B cell (primary cell): ENCODE measurements at regions not wholly inside any gene's neighbourhood (a gene's known extent, or its start where the extent isn't known, plus 50 kb on each side); places are given as distances from the start of the nearest gene placed in this dataset.

Experiments
- ATAC-seq: fragments of 200-7000 bp; cut with Tn5 transposase; one replicate; pipeline ENCODE4 v1.10.0; 2021; ENCODE audit warnings: low read depth, mild to moderate bottlenecking, moderate number of reproducible peaks, moderate library complexity
- CTCF ChIA-PET: fragments of 350-600 bp; sonication (Branson Sonifier 250); formaldehyde crosslinking; loops from one replicate; lab custom pipeline; 2021; ENCODE audit warnings: antibody characterized with exemption, inconsistent platforms; lab: Charles Lee
- POLR2A ChIA-PET: fragments of 350-600 bp; sonication (Branson Sonifier 250); formaldehyde crosslinking; loops from one replicate; lab custom pipeline; 2021; ENCODE audit warnings: antibody characterized with exemption; lab: Charles Lee
- DNase-seq: peaks from one replicate; pipeline ENCODE4 v3.0.0; 2013
- H2AFZ ChIP-seq: 2 replicates; pipeline ENCODE4 v1.6.1; 2012; ENCODE audit warnings: mild to moderate bottlenecking, low read depth, low read length; ENCODE audit not compliant: insufficient read depth, poor library complexity, severe bottlenecking
- H3K27ac ChIP-seq, 2 donors: 1 replicate in 1 of 2; 2 replicates in 1 of 2; pipeline ENCODE4 v1.5.1; 2012 to 2013; ENCODE audit warnings: low read length in 2 of 2, mild to moderate bottlenecking in 2 of 2, moderate library complexity in 1 of 2
- H3K27me3 ChIP-seq, 4 experiments: fragments of 200-600 bp in 1 of 4; sonication (generic) in 1 of 4; replicated peaks in 1 of 4; 1 replicate in 2 of 4; 2 replicates in 2 of 4; pipeline versions ENCODE4 v1.6.1 to v1.7.0; 2013 to 2016; ENCODE audit warnings: low read length in 3 of 4, mild to moderate bottlenecking in 2 of 4, mixed read lengths in 1 of 4, moderate library complexity in 1 of 4; ENCODE audit not compliant: insufficient read depth in 4 of 4, control insufficient read depth in 3 of 4; ENCODE audit errors: control extremely low read depth in 1 of 4
- H3K36me3 ChIP-seq, 2 experiments: replicated peaks in 1 of 2; 1 replicate in 1 of 2; 2 replicates in 1 of 2; pipeline versions ENCODE4 v1.6.1 to v1.7.1; 2013; ENCODE audit warnings: low read length in 1 of 2; ENCODE audit not compliant: insufficient read depth in 2 of 2, control insufficient read depth in 1 of 2; ENCODE audit errors: control extremely low read depth in 1 of 2, extremely low read depth in 1 of 2
- H3K4me1 ChIP-seq, 2 donors: fragments of 200-600 bp in 1 of 2; sonication (generic) in 1 of 2; 1 replicate in 1 of 2; 2 replicates in 1 of 2; pipeline versions ENCODE4 v1.5.1 to v1.6.1; 2013 to 2017; ENCODE audit warnings: low read length in 2 of 2; ENCODE audit not compliant: control insufficient read depth in 2 of 2, insufficient read depth in 2 of 2
- H3K4me2 ChIP-seq: replicated peaks from 2 replicates; pipeline ENCODE3; 2012; ENCODE audit warnings: mild to moderate bottlenecking, low read depth, low read length; ENCODE audit not compliant: poor library complexity, severe bottlenecking
- H3K4me3 ChIP-seq, 5 experiments: fragments of 200-600 bp in 1 of 5; sonication (generic) in 1 of 5; 1 replicate in 3 of 5; 2 replicates in 2 of 5; pipeline versions ENCODE4 v1.5.1 to v1.7.0; 2011 to 2016; ENCODE audit warnings: low read length in 4 of 5, mild to moderate bottlenecking in 4 of 5, low read depth in 2 of 5, control low read depth in 1 of 5, moderate library complexity in 1 of 5; ENCODE audit not compliant: insufficient read depth in 1 of 5; ENCODE audit errors: control extremely low read depth in 1 of 5, extremely low read depth in 1 of 5
- H3K79me2 ChIP-seq: fragments of 200-600 bp; sonication (generic); one replicate; pipeline ENCODE4 v1.6.0; 2016; ENCODE audit warnings: low read length; ENCODE audit not compliant: control insufficient read depth, insufficient read depth
- H3K9ac ChIP-seq: fragments of 200-600 bp; sonication (generic); 2 replicates; pipeline ENCODE4 v1.6.1; 2017; ENCODE audit warnings: mild to moderate bottlenecking, low read length, moderate library complexity
- H3K9me3 ChIP-seq, 3 donors: one replicate each; pipeline versions ENCODE4 v1.6.1 to v1.7.1; 2013; ENCODE audit warnings: low read length in 2 of 3; ENCODE audit not compliant: control insufficient read depth in 2 of 3, insufficient read depth in 1 of 3; ENCODE audit errors: control extremely low read depth in 1 of 3
- H4K20me1 ChIP-seq: 2 replicates; pipeline ENCODE4 v1.6.0; 2012; ENCODE audit warnings: mild to moderate bottlenecking, low read length; ENCODE audit not compliant: insufficient read depth, control insufficient read depth, poor library complexity, severe bottlenecking
- H3K27ac Mint-ChIP-seq: one replicate; pipeline ENCODE4 v1.8.0; 2021; ENCODE audit warnings: mixed read lengths
- H3K27me3 Mint-ChIP-seq: one replicate; pipeline ENCODE4 v1.8.0; 2021; ENCODE audit warnings: mixed read lengths
- H3K4me1 Mint-ChIP-seq: one replicate; pipeline ENCODE4 v1.8.0; 2021; ENCODE audit warnings: mixed read lengths
- H3K4me3 Mint-ChIP-seq: one replicate; pipeline ENCODE4 v1.8.0; 2021; ENCODE audit warnings: mixed read lengths
- H3K9me3 Mint-ChIP-seq: one replicate; pipeline ENCODE4 v1.8.0; 2022; ENCODE audit warnings: mixed read lengths; ENCODE audit not compliant: insufficient read depth
- CTCF ChIP-seq: fragments of 200-600 bp; IDR thresholded peaks from one replicate; pipeline ENCODE4 v1.8.0; 2022; ENCODE audit warnings: antibody characterized with exemption, mild to moderate bottlenecking
- EZH2 ChIP-seq: IDR thresholded peaks from 2 replicates; pipeline ENCODE4 v1.6.1; 2012; ENCODE audit warnings: borderline replicate concordance, low read depth, mild to moderate bottlenecking, moderate library complexity, low read length; ENCODE audit not compliant: insufficient read depth, poor library complexity, severe bottlenecking
- WGBS: methylation state at CpG from one replicate; pipeline ENCODE4 v1.1.5; 2013; ENCODE audit warnings: missing lambda C conversion rate; ENCODE audit not compliant: insufficient coverage; 5-methylcytosine and 5-hydroxymethylcytosine counted together
- intact Hi-C: fragments of 100-400 bp; cut with micrococcal nuclease; formaldehyde crosslinking; loops from one replicate; pipeline ENCODE4 v1.10.0; 2022

- H3K79me2 ChIP-seq = no peaks in the 10 kb centered on the region
- no peak for TF ChIP-seq CTCF
- TF ChIP-seq EZH2 = no peak
- Mint-ChIP-seq H3K27ac (no peak overlapping the region), H3K27me3 (no peaks in the 10 kb centered on the region), H3K4me3 (no peak overlapping the region), H3K9me3 (no peaks in the 10 kb centered on the region), H3K4me1 (no peaks in the 10 kb centered on the region)
- ChIA-PET CTCF (interaction anchor here (0.7 kb wide), 1 partner anchor 420 kb away, joined by 3 read pairs; no protein-coding TSS in a partner anchor), POLR2A (no interaction called here)
- no peaks in the 10 kb centered on the region for H4K20me1 ChIP-seq
- H3K4me1 ChIP-seq = no peaks in the 10 kb centered on the region
- ATAC-seq (no peak), DNase-seq (no peak)
- no CpG with 5 or more reads among the region's 1 CpG for WGBS
- intact Hi-C loops = no loop called here
- H3K4me2 ChIP-seq = no peak overlapping the region
- H3K9ac ChIP-seq = no peak overlapping the region
- H3K27me3 ChIP-seq = no peaks in the 10 kb centered on the region
- no peak overlapping the region for H2AFZ ChIP-seq
- no peaks in the 10 kb centered on the region for H3K9me3 ChIP-seq
- H3K4me3 ChIP-seq = no peak overlapping the region
- no peaks in the 10 kb centered on the region for H3K36me3 ChIP-seq
- no peak overlapping the region for H3K27ac ChIP-seq
Observed at GRCh38 chr13:104408733-104409132, 1342.5 kb upstream of the SLC10A2 start.

- no peak overlapping the region for H3K27ac Mint-ChIP-seq
- no peaks in the 10 kb centered on the region for H3K4me1 ChIP-seq
- 96% methylated on average over 2 of the region's 2 CpGs for WGBS
- POLR2A ChIA-PET = no interaction called here
- H3K4me3 Mint-ChIP-seq = no peak overlapping the region
- H3K4me3 ChIP-seq = no peak overlapping the region
- H3K79me2 ChIP-seq = no peaks in the 10 kb centered on the region
- no peak overlapping the region for H3K9ac ChIP-seq
- no peak for ATAC-seq
- H3K9me3 ChIP-seq = no peaks in the 10 kb centered on the region
- H3K4me2 ChIP-seq = no peak overlapping the region
- H4K20me1 ChIP-seq = no peaks in the 10 kb centered on the region
- no peak overlapping the region for H2AFZ ChIP-seq
- no peaks in the 10 kb centered on the region for H3K27me3 Mint-ChIP-seq
- H3K36me3 ChIP-seq = no peaks in the 10 kb centered on the region
- CTCF ChIA-PET = no interaction called here
- no peaks in the 10 kb centered on the region for H3K27me3 ChIP-seq
- H3K27ac ChIP-seq = no peak overlapping the region
- no peaks in the 10 kb centered on the region for H3K4me1 Mint-ChIP-seq
- intact Hi-C loops = no loop called here
- TF ChIP-seq EZH2 (no peak), CTCF (no peak)
- no peaks in the 10 kb centered on the region for H3K9me3 Mint-ChIP-seq
- no peak for DNase-seq
Observed at GRCh38 chr13:104404325-104404724, 1338.1 kb upstream of the SLC10A2 start.
